GM20000 (cell line): ENCODE measurements at regions not wholly inside any gene's neighbourhood (a gene's known extent, or its start where the extent isn't known, plus 50 kb on each side); places are given as distances from the start of the nearest gene placed in this dataset.

ENCODE experiments used
- DNase-seq: peaks from one replicate; pipeline ENCODE4 v3.0.0; 2012; ENCODE audit warnings: low spot score
- TF ChIP-seq, protein P1 (sequence below): IDR thresholded peaks from 2 replicates; pipeline ENCODE4 v1.5.1; 2012; ENCODE audit warnings: mild to moderate bottlenecking, control low read depth; ENCODE audit errors: extremely low read depth, missing control alignments

GRCh38 chr2:198994678-198995077 lies 463.1 kb downstream of the SATB2 start:
- DNase-seq: no peak
- TF ChIP-seq, protein P1, sequence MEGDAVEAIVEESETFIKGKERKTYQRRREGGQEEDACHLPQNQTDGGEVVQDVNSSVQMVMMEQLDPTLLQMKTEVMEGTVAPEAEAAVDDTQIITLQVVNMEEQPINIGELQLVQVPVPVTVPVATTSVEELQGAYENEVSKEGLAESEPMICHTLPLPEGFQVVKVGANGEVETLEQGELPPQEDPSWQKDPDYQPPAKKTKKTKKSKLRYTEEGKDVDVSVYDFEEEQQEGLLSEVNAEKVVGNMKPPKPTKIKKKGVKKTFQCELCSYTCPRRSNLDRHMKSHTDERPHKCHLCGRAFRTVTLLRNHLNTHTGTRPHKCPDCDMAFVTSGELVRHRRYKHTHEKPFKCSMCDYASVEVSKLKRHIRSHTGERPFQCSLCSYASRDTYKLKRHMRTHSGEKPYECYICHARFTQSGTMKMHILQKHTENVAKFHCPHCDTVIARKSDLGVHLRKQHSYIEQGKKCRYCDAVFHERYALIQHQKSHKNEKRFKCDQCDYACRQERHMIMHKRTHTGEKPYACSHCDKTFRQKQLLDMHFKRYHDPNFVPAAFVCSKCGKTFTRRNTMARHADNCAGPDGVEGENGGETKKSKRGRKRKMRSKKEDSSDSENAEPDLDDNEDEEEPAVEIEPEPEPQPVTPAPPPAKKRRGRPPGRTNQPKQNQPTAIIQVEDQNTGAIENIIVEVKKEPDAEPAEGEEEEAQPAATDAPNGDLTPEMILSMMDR: no peak

GRCh38 chr2:198991431-198991830 lies 466.3 kb downstream of the SATB2 start:
- TF ChIP-seq, protein P1: no peak
- no peak for DNase-seq

GRCh38 chr2:198975779-198976178 lies 482.0 kb downstream of the SATB2 start:
- DNase-seq: no peak
- TF ChIP-seq, protein P1: no peak

GRCh38 chr2:198973785-198974184 lies 484.0 kb downstream of the SATB2 start:
- DNase-seq: no peak
- TF ChIP-seq, protein P1: no peak

- TF ChIP-seq, protein P1: no peak
- no peak for DNase-seq
Observed at GRCh38 chr2:198973181-198973580, 484.6 kb downstream of the SATB2 start.

GRCh38 chr2:198968545-198968944 lies 489.2 kb downstream of the SATB2 start:
- TF ChIP-seq, protein P1: no peak

GRCh38 chr2:198966269-198966668 lies 491.5 kb downstream of the SATB2 start:
- TF ChIP-seq, protein P1: no peak
- no peak for DNase-seq

More at GRCh38 chr2:198968545-198968944, 489.2 kb downstream of the SATB2 start:
- no peak for DNase-seq

DNA sequence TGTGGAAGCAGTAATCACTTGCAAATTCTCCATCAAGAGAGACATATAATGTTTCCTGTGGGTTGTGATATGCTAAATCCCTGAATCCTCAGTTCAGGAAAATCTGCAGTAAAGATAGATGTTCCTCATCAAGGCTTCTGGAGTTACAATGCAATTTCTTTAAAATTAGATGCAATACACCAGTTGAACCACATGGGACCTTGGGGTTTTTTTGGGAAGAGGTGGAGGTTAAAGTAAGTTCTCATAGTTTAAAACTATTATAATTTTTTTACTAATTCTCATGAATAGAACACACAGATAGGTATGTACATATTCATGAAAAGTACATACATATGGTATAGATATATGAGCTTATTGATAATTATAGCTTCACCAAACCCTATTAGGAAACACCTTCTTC lies 496.2 kb downstream of the SATB2 start:
- DNase-seq: no peak
- TF ChIP-seq, protein P1: no peak
